K562 (cell line): ENCODE measurements at regions not wholly inside any gene's neighbourhood (a gene's known extent, or its start where the extent isn't known, plus 50 kb on each side); places are given as distances from the start of the nearest gene placed in this dataset.

Source experiments
- ATAC-seq: fragments of 200-7000 bp; cut with Tn5 transposase; 3 replicates; pipeline ENCODE4 v1.9.1; 2020; ENCODE audit warnings: moderate library complexity
- BruUV-seq: library from RNA; stranded (reverse); fragments of 400-500 nt; replicated peaks from 2 replicates; lab custom pipeline; 2021; lab: Mats Ljungman, UMichigan
- CTCF ChIA-PET: fragments of 300-600 bp; formaldehyde crosslinking; extraction: SDS; loops from one replicate; lab custom pipeline; 2021; ENCODE audit warnings: low intra/inter-chr PET ratio; lab: Yijun Ruan, JAX
- POLR2A ChIA-PET: fragments of 300-600, 350-650 bp; sonication (Branson Sonifier 250); formaldehyde crosslinking; extraction: SDS; loops from one replicate; lab custom pipeline; 2021; ENCODE audit warnings: antibody characterized with exemption, inconsistent platforms; lab: Yijun Ruan, JAX
- DNase-seq, 4 experiments: peaks; one replicate each; pipeline versions ENCODE4 v3.0.0 to v3.0.0-alpha.2; 2011 to 2018; ENCODE audit warnings: low spot score in 3 of 4, mixed read lengths in 3 of 4; ENCODE audit errors: extremely low read depth in 1 of 4
- FAIRE-seq: peaks from 2 replicates; lab custom pipeline; 2011; peaks lifted over from hg19 to GRCh38; lab: Jason Lieb, UNC
- H2AFZ ChIP-seq: 2 replicates; pipeline ENCODE4 v1.6.0; 2011; ENCODE audit warnings: low read depth, low read length, control low read depth, inconsistent platforms
- H3K27ac ChIP-seq: fragments of 200-600 bp; 3 replicates; pipeline ENCODE4 v1.8.0; 2011; ENCODE audit warnings: low read depth, mild to moderate bottlenecking, control low read depth, inconsistent platforms, low read length, moderate library complexity, mixed read lengths; ENCODE audit errors: extremely low read depth
- H3K27me3 ChIP-seq, 2 experiments: fragments of 300-600 bp in 1 of 2; 2 replicates in 1 of 2; 3 replicates in 1 of 2; pipeline versions ENCODE4 v1.6.0 to v1.8.0; 2011; ENCODE audit warnings: inconsistent platforms in 2 of 2, low read length in 2 of 2, mild to moderate bottlenecking in 1 of 2, mixed read lengths in 1 of 2, moderate library complexity in 1 of 2; ENCODE audit not compliant: control insufficient read depth in 2 of 2, insufficient read depth in 2 of 2
- H3K36me3 ChIP-seq: fragments of 300-600 bp; 3 replicates; pipeline ENCODE4 v1.8.0; 2011; ENCODE audit warnings: mild to moderate bottlenecking, low read length, inconsistent platforms; ENCODE audit not compliant: control insufficient read depth, insufficient read depth
- H3K4me1 ChIP-seq, 2 experiments: fragments of 200-600 bp in 1 of 2; replicated peaks in 1 of 2; 2 replicates in 1 of 2; 3 replicates in 1 of 2; pipeline versions ENCODE4 v1.5.1 to v1.8.0; 2011; ENCODE audit warnings: inconsistent platforms in 2 of 2, low read length in 2 of 2, mild to moderate bottlenecking in 1 of 2, mixed read lengths in 1 of 2, moderate library complexity in 1 of 2; ENCODE audit not compliant: control insufficient read depth in 2 of 2, insufficient read depth in 2 of 2
- H3K4me2 ChIP-seq: 2 replicates; pipeline ENCODE4 v1.6.1; 2011; ENCODE audit warnings: low read length, control low read depth, inconsistent platforms, mixed read lengths; ENCODE audit not compliant: insufficient read depth
- H3K4me3 ChIP-seq: fragments of 200-600 bp; sonication (generic), shearing (Covaris generic); 2 replicates; pipeline ENCODE4 v1.5.1; 2016; ENCODE audit warnings: control low read depth, inconsistent platforms
- H3K79me2 ChIP-seq: fragments of 200-600 bp; 3 replicates; pipeline ENCODE4 v1.8.0; 2011; ENCODE audit warnings: low read length, inconsistent platforms; ENCODE audit not compliant: control insufficient read depth, insufficient read depth
- H3K9ac ChIP-seq, 2 experiments: 2 replicates each; pipeline versions ENCODE4 v1.6.0 to v1.6.1; 2011; ENCODE audit warnings: low read depth in 2 of 2, low read length in 2 of 2, control low read depth in 1 of 2, inconsistent platforms in 1 of 2, mild to moderate bottlenecking in 1 of 2, mixed read lengths in 1 of 2; ENCODE audit not compliant: insufficient read depth in 1 of 2
- H3K9me1 ChIP-seq: one replicate; pipeline ENCODE4 v1.6.0; 2011; ENCODE audit warnings: inconsistent platforms, mild to moderate bottlenecking, low read length, moderate library complexity; ENCODE audit not compliant: control insufficient read depth, insufficient read depth
- H3K9me3 ChIP-seq: replicated peaks from 2 replicates; pipeline ENCODE4 v1.5.1; 2011; ENCODE audit warnings: low read depth, low read length, inconsistent platforms; ENCODE audit not compliant: control insufficient read depth, insufficient read depth
- H4K20me1 ChIP-seq: replicated peaks from 2 replicates; pipeline ENCODE4 v1.6.1; 2011; ENCODE audit warnings: low read length, inconsistent platforms, mixed read lengths; ENCODE audit not compliant: control insufficient read depth, insufficient read depth
- CBFA2T3 ChIP-seq: fragments of 450-650 bp; IDR thresholded peaks from 2 replicates; pipeline ENCODE4 v1.6.1; 2017
- CHCHD3 ChIP-seq: fragments of 250-450 bp; sonication (Bioruptor Pico); IDR thresholded peaks from 2 replicates; pipeline ENCODE4 v2.1.2; 2022; ENCODE audit warnings: mild to moderate bottlenecking
- PML ChIP-seq: IDR thresholded peaks from 2 replicates; pipeline ENCODE4 v1.6.1; 2012; ENCODE audit warnings: low read length, inconsistent platforms
- ZC3H4 ChIP-seq: sonication (generic); formaldehyde crosslinking; IDR thresholded peaks from 2 replicates; pipeline ENCODE4 v1.9.0; 2021; ENCODE audit warnings: missing genetic modification reagents, borderline replicate concordance
- ZNF740 ChIP-seq, 3 experiments: fragments of 200-800 bp in 1 of 3; sonication (Bioruptor generic) in 1 of 3; sonication (generic) in 1 of 3; formaldehyde crosslinking in 1 of 3; IDR thresholded peaks; 2 replicates each; pipeline versions ENCODE4 v1.6.1 to v1.8.0; 2016 to 2022; ENCODE audit warnings: mild to moderate bottlenecking in 2 of 3, missing compliant biosample characterization in 2 of 3, missing genetic modification characterization in 2 of 3, missing genetic modification reagents in 1 of 3
- WGBS: fragments of 100-300 bp; shearing (Covaris generic); methylation state at CpG from one replicate; pipeline ENCODE4 v1.1.6; 2016; ENCODE audit warnings: low coverage, mixed read lengths; ENCODE audit not compliant: insufficient coverage; ENCODE audit errors: missing lambda C conversion rate; 5-methylcytosine and 5-hydroxymethylcytosine counted together
- in situ Hi-C: fragments of 300-500 bp; cut with MboI; formaldehyde crosslinking; loops from 4 replicates; pipeline ENCODE4 v1.15.0; 2018; ENCODE audit warnings: inconsistent platforms, mixed read lengths
- intact Hi-C: fragments of 100-400 bp; cut with micrococcal nuclease; formaldehyde crosslinking; loops from 2 replicates; pipeline ENCODE4 v1.14.2; 2022

GRCh38 chr5:93325946-93326345 lies 255.1 kb downstream of the NR2F1-AS1 start:
- Histone ChIP-seq H3K9ac (no peak overlapping the region), H2AFZ (no peak overlapping the region), H3K4me3 (no peak overlapping the region), H3K4me1 (no peaks in the 10 kb centered on the region), H4K20me1 (no peaks in the 10 kb centered on the region), H3K27ac (no peak overlapping the region), H3K9me3 (no peaks in the 10 kb centered on the region), H3K27me3 (no peaks in the 10 kb centered on the region), H3K79me2 (no peaks in the 10 kb centered on the region), H3K36me3 (no peaks in the 10 kb centered on the region), H3K9me1 (no peaks in the 10 kb centered on the region), H3K4me2 (no peak overlapping the region)
- in situ Hi-C loops, result no loop called here
- BruUV-seq, result no TSS peak
- no peak for DNase-seq
- TF ChIP-seq CHCHD3 (CRISPR knock-in tag), result no peak
- TF ChIP-seq ZC3H4 (CRISPR knock-in tag), result no peak
- TF ChIP-seq PML, result no peak
- no peak for TF ChIP-seq ZNF740 (CRISPR knock-in tag; IDR thresholded peaks at IDR 0.05)
- no peak for TF ChIP-seq ZNF740 (tag; IDR thresholded peaks at IDR 0.05)
- no peak for TF ChIP-seq CBFA2T3
- FAIRE-seq, result no peak
- WGBS, result 1% methylated on average over 9 of the region's 9 CpGs
- no peak for ATAC-seq
- POLR2A ChIA-PET, result no interaction called here
- CTCF ChIA-PET, result no interaction called here
- intact Hi-C loops, result no loop called here
